HG03064 (cell line): ENCODE measurements at regions not wholly inside any gene's neighbourhood (a gene's known extent, or its start where the extent isn't known, plus 50 kb on each side); places are given as distances from the start of the nearest gene placed in this dataset.
"Not testable (repeated sequence)": the region's sequence is repeated elsewhere in the genome, so short reads cannot be mapped to it uniquely, and the experiment has no call there.

Experiments
- ATAC-seq: cut with Tn5 transposase; IDR thresholded peaks from one replicate; pipeline ENCODE4 v1.9.1; 2021; ENCODE audit warnings: low read depth; ENCODE audit not compliant: unreplicated experiment

GRCh38 chr18:35822413-35822812, 150.1 kb upstream of the RMP24 start:
- ATAC-seq, result no peak

GRCh38 chr18:35826477-35826876, 146.0 kb upstream of the RMP24 start:
- no peak for ATAC-seq

- no peak for ATAC-seq
Measured at GRCh38 chr18:35827275-35827902, 145.1 kb upstream of the RMP24 start.

- ATAC-seq, result no peak
Measured at GRCh38 chr18:35827903-35828275, 144.6 kb upstream of the RMP24 start.

- no peak for ATAC-seq
Measured at GRCh38 chr18:35828591-35828990, 143.9 kb upstream of the RMP24 start.

- ATAC-seq, result no peak
Measured at GRCh38 chr18:35835366-35835765, 137.1 kb upstream of the RMP24 start.

- peak; percentile 94 for ATAC-seq
Measured at GRCh38 chr18:35835833-35836232, 136.6 kb upstream of the RMP24 start.

- ATAC-seq, result no peak
Measured at GRCh38 chr18:35836932-35837331, 135.5 kb upstream of the RMP24 start.

GRCh38 chr18:35837922-35838496, 134.5 kb upstream of the RMP24 start:
- ATAC-seq, result no peak

GRCh38 chr18:35841283-35841682, 131.2 kb upstream of the RMP24 start:
- no peak for ATAC-seq

GRCh38 chr18:35842536-35842935, 129.9 kb upstream of the RMP24 start:
- ATAC-seq, result no peak

GRCh38 chr18:35848321-35848720, 124.2 kb upstream of the RMP24 start:
- not testable (repeated sequence) for ATAC-seq

- ATAC-seq, result not testable (repeated sequence)
Measured at GRCh38 chr18:35849241-35849640, 123.2 kb upstream of the RMP24 start.

GRCh38 chr18:35851286-35851970, 121.1 kb upstream of the RMP24 start:
- no peak for ATAC-seq

- no peak for ATAC-seq
Measured at GRCh38 chr18:35852786-35853185, 119.7 kb upstream of the RMP24 start.

GRCh38 chr18:35854095-35854494, 118.4 kb upstream of the RMP24 start:
- no peak for ATAC-seq

GRCh38 chr18:35856178-35856577, 116.3 kb upstream of the RMP24 start:
- ATAC-seq, result no peak

GRCh38 chr18:35856721-35857120, 115.8 kb upstream of the RMP24 start:
- ATAC-seq, result not testable (repeated sequence)

GRCh38 chr18:35857581-35857980, 114.9 kb upstream of the RMP24 start:
- not testable (repeated sequence) for ATAC-seq

GRCh38 chr18:35861367-35862118, 110.9 kb upstream of the RMP24 start:
- no peak for ATAC-seq

GRCh38 chr18:35862119-35862640, 110.3 kb upstream of the RMP24 start:
- no peak for ATAC-seq
